Stimulated activated CD4-positive, alpha-beta T cell treated with anti-CD3 and anti-CD28 coated beads, Interleukin-1b, Interleukin-23, amount 100 ng/mL, for 24 hours (primary cell): ENCODE measurements at regions not wholly inside any gene's neighbourhood (a gene's known extent, or its start where the extent isn't known, plus 50 kb on each side); places are given as distances from the start of the nearest gene placed in this dataset.
"Not testable (repeated sequence)": the region's sequence is repeated elsewhere in the genome, so short reads cannot be mapped to it uniquely, and the experiment has no call there.

Source experiments
- DNase-seq, 4 experiments: peaks; one replicate each; pipeline ENCODE4 v3.0.0-alpha.2; 2020; ENCODE audit warnings: low read depth in 4 of 4, low spot score in 1 of 4

DNA sequence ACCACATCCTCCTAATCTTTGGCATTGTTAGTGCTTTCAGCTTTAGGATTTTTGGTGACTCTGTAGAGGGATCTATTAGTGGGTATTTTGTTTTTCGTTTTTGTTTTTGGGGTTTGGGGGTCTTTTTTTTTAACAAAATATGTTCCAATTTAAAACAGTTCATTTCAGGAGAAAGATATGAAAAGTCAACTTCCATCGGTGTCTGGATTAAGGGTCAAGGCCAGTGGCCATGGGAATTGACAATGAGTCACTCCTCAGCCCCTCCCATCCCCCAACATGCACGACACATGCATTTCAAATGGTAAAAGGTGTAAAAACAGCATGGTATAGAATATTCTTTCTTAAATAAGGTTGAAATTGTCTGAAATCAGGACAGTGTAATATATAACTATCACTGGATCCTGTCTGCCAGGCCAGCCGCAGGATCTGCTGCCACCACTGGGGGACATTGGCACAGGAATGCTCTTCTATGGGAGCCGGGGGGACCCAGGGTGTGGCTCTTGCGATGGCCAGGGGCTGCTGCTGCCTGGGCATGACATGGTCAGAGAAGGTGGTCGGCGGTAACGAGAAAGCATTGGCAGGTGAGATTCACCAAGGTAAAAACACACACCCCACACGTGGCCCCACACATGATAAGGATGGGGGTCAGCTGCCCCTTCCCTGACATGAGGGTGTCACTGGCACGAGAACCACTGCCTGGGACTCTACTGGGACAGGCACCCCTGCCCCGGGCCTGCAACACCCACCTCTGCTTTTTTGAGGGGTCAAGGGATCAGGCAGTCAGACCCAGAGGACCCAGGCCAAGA lies 126.2 kb upstream of the KCTD7 start:
- DNase-seq = no peak

DNA sequence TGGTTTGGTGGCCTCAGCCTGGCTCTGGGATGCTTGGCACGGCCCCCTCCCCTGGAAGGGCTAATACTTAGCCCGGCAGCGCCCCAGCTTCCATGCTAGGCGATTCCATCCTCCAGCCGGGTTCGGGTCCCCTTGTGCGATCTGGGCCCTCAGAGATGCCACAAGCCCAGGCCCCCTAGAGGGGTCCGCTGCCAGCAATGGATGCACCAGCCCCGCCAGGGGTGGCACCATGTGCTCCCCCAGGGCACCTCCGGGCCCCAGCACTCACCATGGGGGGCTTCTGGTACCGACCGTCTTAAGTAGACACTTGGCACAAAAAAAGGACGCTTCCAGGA lies 125.7 kb upstream of the KCTD7 start:
- DNase-seq = no peak

DNA sequence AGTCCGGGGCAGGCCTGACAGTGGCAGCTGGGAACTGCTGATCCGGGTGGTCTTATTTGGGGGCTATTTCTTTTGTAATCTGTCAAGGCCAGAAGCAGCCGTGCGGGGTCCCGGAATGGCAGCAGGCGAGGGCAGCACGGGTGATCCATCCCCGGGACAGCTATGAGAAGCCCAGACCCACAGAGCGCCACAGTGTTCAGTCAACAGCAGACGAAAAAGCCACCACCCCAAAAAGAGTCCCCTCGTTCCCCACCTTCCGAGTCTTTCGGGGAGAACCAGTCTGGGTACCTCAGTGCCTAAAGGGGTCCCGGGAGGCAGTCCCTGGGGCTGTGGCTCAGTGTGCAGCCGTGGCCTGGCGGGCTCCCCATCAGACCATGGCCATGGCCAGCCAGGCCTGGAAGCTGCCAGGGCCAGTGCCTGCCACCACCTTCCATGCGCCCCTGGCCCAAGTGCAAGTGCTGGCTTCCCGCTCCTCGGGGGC lies 125.1 kb upstream of the KCTD7 start:
- no peak for DNase-seq

DNA sequence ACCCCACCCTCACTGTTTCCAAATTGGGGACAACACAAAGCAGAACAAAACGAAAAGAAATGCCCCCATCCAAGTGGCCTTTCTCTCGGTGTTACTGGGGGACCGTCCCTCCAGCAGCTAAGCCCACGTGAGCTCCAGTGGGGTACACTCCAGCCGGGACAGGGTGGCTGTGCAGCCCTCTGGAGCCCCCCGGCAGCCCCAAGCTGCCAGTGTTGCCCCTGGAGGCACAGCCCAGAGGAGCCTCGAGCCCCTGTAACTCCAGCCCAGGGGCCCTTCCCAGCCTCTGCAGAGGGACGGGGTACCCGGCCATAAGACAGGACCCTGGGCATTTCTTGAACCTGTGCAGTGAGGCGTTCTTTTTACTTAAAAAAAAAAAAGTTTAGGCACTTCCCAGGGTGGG lies 124.5 kb upstream of the KCTD7 start:
- DNase-seq = no peak

DNA sequence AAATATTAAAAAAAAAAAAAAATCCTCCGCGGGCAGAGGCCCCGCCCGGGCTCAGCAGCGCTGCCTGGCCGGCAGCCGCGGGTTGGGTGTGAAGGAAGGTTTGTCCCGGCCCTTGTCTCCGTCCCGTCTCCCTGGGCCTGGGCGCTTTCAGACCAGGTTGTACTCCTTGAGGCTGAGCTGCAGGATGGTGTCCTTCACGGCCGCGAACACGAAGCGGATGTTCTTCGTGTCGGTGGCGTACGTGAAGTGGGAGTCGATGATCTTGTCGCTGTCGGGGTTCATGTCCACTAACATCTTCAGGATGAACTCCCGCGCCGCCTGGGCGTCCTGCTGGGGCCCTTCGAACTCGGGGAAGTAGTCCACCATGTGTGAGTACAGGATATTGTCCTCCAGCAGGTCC lies 123.7 kb upstream of the KCTD7 start:
- no peak for DNase-seq

DNA sequence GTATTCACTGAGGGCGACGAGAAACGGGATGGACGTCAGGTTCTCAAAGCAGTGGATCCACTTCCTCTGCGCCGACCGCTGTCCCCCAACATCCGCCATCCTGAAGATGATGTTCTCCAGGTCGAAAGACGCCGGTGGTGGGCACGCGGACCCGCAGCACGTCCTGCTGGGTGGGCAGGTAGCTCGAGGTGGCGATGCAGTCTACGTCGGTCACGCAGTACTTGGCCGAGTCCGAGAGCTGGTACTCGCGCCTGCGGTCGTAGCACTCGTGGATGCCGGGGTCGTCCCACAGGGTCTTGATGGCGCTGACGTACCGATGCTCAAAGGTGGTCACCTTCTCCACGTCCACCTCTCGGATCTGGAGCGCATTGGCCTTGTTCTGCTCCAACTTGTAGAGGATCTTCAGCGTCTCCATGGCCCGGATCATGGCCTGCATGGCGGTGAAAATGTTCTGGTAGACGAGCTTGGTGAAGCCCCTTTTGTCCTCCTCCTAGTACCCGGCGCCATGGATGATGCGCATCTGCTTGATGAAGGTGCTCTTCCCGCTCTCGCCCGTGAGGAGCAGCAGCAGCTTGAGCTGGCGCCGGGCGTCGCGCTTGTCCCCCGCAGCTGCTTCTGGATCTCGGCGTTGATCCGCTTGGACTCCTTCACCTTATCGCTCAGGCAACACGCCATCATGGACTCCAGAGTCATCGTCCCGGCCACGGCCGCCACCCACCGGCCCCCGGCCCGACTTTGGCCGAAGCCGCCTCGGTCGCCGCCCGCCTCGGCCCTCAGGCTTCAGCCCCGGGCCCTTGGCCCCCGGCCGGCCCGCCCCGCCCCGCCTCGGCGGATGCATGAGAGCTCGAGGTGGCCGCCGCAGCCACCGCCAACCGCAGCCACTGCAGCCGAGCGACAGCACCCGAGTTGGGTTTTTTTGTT lies 122.9 kb upstream of the KCTD7 start:
- no peak for DNase-seq

DNA sequence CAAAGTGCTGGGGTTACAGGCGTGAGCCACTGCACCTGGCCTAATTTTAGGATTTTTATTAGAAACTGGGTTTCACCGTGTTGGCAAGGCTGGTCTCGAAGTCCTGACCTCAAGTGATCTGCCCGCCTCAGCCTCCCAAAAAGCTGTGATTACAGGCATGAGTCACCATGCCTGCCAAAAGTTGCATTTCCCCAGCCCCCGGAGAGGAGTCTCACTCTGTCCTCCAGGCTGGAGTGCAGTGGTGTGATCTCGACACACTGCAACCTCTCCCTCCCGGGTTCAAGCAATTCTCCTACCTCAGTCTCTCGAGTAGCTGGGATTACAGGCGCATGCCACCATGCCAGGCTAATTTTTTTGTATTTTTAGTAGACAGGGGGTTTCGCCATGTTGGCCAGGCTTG lies 122.0 kb upstream of the KCTD7 start:
- DNase-seq = not testable (repeated sequence)

DNA sequence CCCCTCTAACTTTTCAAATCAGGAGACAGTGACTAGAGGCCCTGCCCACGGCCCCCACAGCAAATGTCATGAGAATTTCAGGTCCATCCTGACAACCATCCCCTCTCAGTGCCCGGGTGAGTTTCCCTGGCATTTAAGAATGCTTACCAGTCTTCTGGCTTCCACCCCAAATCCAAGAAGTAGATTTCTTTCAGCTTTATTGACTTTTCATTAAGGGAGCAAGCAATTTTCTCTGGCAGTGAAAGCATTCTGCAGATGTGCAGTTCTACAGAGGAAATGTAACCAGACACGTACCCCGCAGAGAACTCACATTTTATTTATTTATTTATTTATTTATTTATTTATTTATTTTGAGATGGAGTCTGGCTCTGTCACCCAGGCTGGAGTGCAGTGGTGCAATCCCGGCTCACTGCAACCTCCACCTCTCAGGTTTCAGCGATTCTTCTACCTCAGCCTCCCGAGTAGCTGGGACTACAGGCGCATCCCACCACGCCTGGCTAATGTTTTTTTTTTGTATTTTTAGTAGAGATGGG lies 120.9 kb upstream of the KCTD7 start:
- no peak for DNase-seq

DNA sequence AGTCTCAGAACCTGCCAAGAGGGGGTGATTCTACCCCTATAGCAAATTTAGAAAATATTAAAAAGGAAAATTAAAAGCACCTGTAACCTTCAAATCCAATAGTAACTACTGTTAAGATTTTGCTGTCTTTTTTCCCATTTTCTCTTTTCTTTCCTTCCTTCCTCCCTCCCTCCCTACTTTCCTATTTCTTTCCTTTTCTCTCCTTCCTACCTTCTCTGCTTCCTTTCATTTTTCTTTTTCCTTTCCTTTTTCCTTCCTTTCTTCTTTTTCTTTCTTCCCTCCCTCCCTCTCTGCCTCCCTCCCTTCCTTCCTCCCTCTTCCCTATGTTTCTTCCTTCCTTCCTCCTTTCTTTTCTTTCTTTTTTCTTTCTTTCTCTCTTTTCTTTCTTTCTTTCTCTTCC lies 120.2 kb upstream of the KCTD7 start:
- no peak for DNase-seq

DNA sequence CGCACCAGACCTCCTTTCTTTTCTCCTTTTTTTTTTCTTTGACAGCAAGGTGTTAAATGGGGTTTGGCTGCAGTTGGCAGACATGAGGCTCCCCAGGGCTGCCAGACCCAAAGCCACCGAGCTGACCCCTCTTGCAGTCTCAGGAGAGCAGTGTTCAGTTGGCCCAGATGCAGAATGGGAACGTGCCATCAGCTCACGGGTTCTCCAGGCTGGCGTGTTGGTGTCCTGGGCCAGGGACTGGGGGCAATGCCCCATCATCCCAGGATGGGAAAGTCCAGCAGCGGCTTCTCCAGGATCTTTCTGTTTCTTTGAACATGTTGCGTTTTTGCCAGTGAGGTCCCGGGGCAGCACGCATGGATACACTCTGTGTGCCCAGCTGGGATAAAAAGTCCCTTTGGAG lies 114.6 kb upstream of the KCTD7 start:
- DNase-seq = no peak

DNA sequence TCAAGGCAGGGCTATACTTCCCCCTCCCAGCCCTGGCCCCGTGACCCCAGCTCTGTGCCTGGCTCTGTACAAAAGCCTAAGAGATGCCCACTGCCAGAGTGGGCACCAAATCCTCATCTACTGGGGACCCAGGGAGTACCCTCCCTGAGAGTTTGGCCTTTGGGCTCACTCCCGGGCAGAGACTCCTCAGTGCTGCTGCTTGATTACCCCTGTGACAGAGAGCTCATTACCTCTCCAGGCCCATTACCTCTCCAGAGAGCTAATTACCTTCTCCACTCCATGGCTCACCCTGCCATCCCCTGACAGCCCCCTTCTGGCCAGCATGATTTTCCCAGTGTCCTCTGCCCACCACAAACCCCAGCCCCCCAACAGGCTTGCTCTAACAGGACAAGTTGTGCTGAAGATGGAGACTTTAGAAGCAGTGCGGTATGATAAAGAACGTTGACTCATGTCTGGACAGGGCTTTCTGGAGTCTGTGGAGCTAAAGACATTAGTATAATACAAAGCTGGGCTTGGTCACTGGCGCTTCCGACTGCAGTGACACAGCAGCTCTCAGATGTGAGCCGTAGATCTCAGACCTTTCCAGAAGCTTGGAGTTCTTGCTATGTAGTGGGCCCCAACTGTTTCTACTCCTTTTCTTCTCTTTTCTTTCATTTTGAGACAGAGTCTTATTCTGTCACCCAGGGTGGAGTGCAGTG lies 111.3 kb upstream of the KCTD7 start:
- DNase-seq = no peak

DNA sequence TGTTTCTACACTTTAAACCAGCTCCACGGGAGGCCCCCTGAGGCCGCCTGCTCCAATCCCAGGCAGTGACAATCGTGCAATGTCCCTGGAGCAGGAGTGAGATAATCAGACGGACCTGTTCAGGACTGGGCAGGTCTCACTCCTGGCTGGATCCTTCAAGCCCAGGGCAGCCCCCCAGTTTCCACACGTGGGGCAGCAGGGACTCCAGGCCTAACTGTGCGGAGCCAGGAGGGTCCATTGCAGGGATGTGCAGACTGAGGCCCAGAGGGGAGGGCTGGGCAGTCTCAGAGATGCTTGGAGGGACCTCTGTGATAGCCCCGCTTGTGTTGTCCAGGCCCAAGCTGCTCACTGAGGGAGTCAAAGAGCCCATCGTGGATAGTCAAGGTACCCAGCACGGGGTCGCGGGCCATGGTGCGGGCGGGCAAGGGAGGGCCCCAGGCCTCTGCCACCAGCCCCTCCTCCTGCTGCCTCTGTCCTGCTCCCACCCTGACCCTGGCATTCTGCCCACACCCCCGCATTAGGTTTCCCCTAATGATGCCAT lies 110.5 kb upstream of the KCTD7 start:
- no peak for DNase-seq

DNA sequence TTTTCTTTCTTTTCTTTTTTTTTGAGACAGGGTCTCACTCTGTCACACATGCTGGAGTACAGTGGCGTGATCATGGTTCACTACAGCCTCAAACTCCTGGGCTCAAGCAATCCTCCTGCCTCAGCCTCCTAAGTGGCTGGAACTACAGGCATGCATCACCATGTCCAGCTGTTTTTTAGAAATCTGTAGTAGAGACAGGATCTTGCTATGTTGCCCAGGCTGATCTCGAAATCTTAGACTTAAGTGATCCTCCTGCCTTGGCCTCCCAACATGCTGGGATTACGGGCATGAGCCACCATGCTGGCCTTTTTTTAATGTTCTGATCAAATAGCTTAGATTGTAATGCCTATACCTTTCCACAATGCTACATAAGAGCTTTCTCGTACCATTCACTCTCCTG lies 107.0 kb upstream of the KCTD7 start:
- no peak for DNase-seq

DNA sequence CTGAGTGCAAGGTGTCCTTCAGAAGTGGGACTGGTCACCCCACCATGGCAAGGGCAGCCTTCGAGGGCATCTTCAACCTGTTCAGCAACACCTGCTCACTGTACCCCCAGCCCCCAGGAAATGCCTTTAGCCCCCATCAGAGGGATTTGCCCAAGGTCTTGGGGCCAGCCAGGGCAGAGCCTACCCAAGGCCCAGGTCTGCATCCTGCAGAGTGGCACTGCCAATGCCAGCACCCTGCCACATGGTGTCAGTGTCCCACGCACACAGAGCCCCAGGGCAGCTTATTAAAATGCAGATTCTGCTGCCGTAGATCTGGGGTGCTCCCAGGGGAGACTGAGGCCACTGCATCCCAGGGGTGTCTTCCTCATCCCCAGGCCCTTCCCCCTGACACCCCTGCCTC lies 106.2 kb upstream of the KCTD7 start:
- no peak for DNase-seq

DNA sequence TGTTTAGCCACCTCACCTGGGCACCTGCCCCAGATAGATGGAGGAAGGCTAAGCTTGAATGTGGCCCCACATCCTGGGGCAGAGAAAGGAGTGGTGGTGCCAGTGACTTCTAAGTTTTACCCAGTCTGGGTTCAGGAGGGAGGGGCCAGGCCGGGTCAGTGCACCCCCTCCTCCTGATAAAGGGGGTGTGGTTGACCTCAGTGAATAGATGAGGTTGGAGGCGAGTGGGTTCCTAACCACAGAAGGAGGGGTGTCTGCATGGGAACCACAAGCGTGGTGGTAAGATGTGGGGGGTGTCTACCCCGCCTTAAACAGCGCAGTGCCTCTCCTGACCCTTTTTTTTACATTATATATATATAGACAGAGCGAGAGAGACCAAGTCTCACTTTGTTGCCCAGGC lies 105.3 kb upstream of the KCTD7 start:
- DNase-seq = no peak

DNA sequence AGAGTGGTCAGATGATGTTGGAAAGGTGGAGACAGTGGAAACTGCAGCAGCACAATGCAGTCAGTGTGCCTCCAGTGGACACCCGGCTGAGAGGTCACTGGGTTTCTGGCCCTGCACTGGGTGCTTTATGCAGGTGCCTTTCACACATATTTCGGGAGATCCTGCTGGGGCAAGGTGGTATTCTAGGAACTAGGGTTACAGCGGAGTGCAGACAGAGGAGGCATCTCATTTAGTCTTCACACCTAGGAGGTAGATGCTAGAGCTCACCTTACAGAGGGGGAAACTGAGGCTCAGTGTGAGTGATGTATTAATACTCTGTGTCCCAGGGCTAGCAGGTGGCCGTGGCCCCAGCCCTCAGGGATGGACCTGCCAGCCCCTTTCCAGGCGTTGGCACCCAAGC lies 103.9 kb upstream of the KCTD7 start:
- DNase-seq = no peak

DNA sequence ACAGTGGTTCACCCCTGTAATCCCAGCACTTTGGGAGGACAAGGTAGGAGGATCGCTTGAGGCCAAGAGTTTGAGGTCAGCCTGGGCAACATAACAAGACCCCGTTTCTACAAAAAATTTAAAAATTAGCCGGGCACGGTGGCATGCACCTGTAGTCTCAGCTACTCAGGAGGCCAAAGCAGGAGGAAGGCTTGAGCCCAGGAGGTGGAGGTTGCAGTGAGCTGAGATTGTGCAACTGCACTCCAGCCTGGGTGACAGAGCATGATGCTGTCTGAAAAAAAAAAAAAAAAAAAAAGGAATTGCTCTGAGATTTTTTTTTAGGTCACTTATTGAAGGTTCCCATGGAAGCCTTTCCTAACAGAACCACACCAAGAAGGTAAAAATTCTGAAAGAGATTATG lies 101.9 kb upstream of the KCTD7 start:
- DNase-seq = not testable (repeated sequence)

DNA sequence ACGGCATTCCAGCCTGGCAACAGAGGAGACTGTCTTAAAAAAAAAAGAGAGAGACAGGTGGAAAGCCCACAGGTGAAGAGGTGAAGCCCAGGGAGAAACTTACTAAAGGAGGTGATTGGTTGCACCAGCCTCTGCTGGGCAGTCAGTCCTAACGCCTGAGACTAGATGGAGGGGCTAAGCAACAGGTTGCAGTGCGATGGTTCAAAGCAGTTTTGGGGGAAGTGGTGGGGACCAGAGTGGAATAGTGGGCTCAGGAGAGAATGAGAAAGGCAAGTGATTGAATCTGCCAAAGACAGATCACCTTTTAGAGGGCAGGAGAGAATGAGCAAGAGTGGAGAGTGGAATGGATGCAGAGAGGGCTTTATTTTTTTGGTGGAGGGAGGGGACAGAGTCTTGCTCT lies 100.0 kb upstream of the KCTD7 start:
- DNase-seq = no peak

DNA sequence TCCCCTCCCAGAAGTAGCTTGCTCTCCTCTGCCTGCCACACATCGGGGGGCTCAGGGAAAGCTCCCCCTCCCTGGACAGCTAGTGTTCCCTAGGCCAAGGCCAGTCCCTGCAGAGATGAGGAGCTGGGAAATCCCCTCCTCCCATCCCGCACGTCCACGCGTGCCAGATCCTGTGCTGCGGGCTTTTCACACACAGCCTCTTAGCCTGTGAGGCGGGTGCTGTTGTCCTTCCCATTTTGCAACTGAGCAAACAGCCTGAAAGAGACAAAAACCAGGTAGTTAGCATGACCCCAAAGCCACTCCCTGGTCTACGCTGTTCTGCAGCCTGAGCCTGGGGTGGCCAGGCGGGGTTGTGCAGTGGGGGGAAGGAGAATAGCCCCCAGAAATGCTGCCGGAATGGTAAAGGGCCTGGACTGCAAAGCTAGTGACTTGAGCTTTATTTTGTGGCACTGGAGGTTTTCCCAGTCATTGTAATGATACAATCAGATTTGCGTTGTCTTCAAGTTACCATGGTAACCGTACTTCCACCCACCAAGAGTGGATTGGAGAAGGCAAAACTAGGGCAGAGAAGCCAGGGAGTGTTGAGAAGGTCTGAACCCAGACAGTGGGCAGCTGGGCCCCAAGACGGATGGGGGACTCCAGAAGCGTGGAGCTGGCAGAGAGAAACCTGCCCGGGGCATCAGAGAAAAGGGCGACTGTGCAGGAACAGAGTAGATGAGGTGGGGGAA lies 98.6 kb upstream of the KCTD7 start:
- DNase-seq = no peak
